Mammary epithelial cell (primary cell): ENCODE measurements at regions not wholly inside any gene's neighbourhood (a gene's known extent, or its start where the extent isn't known, plus 50 kb on each side); places are given as distances from the start of the nearest gene placed in this dataset.

ENCODE experiments used
- EZH2 ChIP-seq: IDR thresholded peaks from 2 replicates; pipeline ENCODE4 v1.6.1; 2012; ENCODE audit warnings: low read length, inconsistent platforms, borderline replicate concordance
- TF ChIP-seq, protein P1 (sequence below), 2 donors: IDR thresholded peaks in 1 of 2; conservative IDR thresholded peaks in 1 of 2; 2 replicates each; pipeline ENCODE4 v1.5.1; 2011 to 2012; ENCODE audit warnings: inconsistent platforms in 2 of 2, low read length in 2 of 2, mild to moderate bottlenecking in 2 of 2, control low read depth in 1 of 2, low read depth in 1 of 2; ENCODE audit not compliant: insufficient read depth in 1 of 2; ENCODE audit errors: extremely low read depth in 1 of 2

DNA sequence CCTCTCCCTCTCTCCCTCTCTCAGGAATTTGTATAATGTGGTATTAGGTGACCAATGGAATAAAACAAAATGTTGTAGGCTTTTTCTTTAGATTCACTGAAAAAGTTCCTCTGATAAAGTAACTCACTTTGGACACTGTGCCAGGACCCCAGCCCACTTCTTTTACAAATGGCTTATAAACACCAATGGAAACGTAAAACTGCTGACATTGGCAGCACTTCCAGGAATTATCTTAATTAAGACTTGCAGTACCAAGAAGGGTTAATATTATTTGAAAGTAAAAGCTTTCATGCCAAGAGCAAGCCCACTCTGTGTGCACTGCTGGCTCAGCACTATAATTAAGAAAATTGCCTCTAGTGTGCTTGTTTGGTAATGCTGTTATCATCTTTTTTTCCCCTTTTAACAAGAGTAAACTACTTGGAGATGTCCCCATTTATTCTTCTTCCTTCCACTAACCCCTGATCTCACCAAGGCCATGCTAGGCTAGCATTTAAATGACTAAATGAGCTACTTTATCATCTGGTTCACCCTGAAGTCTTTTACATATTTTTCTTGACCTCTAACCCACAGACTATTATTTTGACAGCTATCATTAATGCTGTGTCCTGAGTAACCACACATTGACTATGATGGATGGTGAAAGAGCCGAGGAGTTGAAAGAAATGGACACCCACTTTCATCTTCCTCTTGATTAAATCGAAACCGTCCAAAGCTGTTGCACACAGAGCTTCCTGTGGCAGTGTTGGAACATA is 232.2 kb upstream of the ETAA1 start:
- TF ChIP-seq, protein P1, sequence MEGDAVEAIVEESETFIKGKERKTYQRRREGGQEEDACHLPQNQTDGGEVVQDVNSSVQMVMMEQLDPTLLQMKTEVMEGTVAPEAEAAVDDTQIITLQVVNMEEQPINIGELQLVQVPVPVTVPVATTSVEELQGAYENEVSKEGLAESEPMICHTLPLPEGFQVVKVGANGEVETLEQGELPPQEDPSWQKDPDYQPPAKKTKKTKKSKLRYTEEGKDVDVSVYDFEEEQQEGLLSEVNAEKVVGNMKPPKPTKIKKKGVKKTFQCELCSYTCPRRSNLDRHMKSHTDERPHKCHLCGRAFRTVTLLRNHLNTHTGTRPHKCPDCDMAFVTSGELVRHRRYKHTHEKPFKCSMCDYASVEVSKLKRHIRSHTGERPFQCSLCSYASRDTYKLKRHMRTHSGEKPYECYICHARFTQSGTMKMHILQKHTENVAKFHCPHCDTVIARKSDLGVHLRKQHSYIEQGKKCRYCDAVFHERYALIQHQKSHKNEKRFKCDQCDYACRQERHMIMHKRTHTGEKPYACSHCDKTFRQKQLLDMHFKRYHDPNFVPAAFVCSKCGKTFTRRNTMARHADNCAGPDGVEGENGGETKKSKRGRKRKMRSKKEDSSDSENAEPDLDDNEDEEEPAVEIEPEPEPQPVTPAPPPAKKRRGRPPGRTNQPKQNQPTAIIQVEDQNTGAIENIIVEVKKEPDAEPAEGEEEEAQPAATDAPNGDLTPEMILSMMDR (conservative IDR thresholded peaks at IDR 0.05 in 1 of 2, IDR thresholded peaks at IDR 0.05 in 1 of 2; ENCODE audit: extremely low read depth in 1 of 2, insufficient read depth in 1 of 2, low read depth in 1 of 2, low read length in 2 of 2) = no peak
- no peak for TF ChIP-seq EZH2
